Astrocyte of the spinal cord (primary cell): ENCODE measurements at regions not wholly inside any gene's neighbourhood (a gene's known extent, or its start where the extent isn't known, plus 50 kb on each side); places are given as distances from the start of the nearest gene placed in this dataset.

ENCODE experiments used
- DNase-seq: peaks from one replicate; pipeline ENCODE4 v3.0.0; 2011; ENCODE audit warnings: low read depth, low spot score
- H3K4me3 ChIP-seq: 2 replicates; pipeline ENCODE4 v1.5.1; 2011; ENCODE audit warnings: low read depth, mild to moderate bottlenecking, low read length, moderate library complexity
- in situ Hi-C: cut with HindIII; loops from 2 replicates; pipeline ENCODE4 v1.10.0; 2017; ENCODE audit warnings: low sequenced_read_pairs
- TF ChIP-seq, protein P1 (sequence below): IDR thresholded peaks from 2 replicates; pipeline ENCODE4 v1.5.1; 2012; ENCODE audit warnings: low read depth, mild to moderate bottlenecking, low read length, inconsistent platforms

DNA sequence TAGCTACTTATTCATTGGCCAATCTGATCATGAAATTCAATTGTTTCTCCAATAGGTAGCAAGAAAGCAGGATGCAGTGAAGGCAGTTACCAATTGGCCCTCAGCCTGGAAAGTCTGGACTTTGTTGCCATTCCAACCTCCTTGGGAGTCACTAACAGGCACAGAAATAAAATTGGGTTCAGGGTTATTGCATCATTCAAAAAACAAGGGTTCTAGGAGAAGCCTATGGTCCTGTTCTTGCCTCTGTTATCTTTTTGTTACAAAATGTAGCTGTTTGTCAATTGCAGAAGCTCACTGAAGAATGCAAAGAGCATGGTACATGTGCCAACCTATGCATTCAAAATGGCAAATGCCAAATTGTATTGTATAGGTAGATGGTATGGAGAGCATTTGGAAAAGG lies 51.0 kb upstream of the CCNG1 start:
- H3K4me3 ChIP-seq: no peak overlapping the region
- no peak for DNase-seq
- in situ Hi-C loops: no loop called here
- TF ChIP-seq, protein P1, sequence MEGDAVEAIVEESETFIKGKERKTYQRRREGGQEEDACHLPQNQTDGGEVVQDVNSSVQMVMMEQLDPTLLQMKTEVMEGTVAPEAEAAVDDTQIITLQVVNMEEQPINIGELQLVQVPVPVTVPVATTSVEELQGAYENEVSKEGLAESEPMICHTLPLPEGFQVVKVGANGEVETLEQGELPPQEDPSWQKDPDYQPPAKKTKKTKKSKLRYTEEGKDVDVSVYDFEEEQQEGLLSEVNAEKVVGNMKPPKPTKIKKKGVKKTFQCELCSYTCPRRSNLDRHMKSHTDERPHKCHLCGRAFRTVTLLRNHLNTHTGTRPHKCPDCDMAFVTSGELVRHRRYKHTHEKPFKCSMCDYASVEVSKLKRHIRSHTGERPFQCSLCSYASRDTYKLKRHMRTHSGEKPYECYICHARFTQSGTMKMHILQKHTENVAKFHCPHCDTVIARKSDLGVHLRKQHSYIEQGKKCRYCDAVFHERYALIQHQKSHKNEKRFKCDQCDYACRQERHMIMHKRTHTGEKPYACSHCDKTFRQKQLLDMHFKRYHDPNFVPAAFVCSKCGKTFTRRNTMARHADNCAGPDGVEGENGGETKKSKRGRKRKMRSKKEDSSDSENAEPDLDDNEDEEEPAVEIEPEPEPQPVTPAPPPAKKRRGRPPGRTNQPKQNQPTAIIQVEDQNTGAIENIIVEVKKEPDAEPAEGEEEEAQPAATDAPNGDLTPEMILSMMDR: no peak

DNA sequence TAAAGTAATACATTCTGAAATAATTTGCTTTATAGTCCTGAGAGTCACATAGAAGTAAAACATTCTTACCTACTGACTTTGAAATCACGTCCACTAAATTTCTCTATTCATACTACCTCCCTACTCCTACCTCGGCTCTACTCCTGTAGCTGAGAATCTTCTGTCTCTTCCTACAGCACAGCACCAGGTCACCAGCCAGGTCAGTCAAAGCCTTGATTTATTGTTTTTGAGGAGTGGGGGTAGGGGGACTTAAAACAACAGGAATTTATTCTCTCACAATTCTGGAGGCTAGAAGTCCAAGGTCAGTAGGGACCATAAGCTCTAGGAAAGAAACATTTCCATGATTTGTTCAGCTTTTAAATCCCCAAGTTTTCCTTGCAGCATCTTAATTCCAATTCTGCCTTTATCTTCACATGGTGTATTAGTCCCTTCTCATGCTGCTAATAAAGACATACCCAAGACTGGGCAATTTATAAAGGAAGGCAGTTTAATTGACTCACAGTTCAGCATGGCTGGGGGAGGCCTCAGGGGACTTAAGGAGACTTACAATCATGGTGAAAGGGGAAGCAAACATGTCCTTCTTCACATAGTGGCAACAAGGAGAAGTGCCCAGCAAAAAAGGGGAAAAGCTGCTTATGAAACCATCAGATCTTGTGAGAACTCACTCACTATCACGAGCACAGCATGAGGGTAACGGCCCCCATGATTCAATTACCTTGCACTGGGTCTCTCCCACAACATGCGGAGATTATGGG lies 49.6 kb upstream of the CCNG1 start:
- TF ChIP-seq, protein P1: no peak
- DNase-seq: no peak
- in situ Hi-C loops: no loop called here
- no peak overlapping the region for H3K4me3 ChIP-seq
